Islet precursor cell (in vitro differentiated cells): ENCODE measurements at regions not wholly inside any gene's neighbourhood (a gene's known extent, or its start where the extent isn't known, plus 50 kb on each side); places are given as distances from the start of the nearest gene placed in this dataset.
"Not testable (repeated sequence)": the region's sequence is repeated elsewhere in the genome, so short reads cannot be mapped to it uniquely, and the experiment has no call there.

ENCODE experiments used
- DNase-seq: peaks from one replicate; pipeline ENCODE4 v3.0.0-alpha.2; 2018

- DNase-seq, result no peak
Observed at GRCh38 chr22:47423861-47424820, 661.7 kb downstream of the TBC1D22A start.

DNA sequence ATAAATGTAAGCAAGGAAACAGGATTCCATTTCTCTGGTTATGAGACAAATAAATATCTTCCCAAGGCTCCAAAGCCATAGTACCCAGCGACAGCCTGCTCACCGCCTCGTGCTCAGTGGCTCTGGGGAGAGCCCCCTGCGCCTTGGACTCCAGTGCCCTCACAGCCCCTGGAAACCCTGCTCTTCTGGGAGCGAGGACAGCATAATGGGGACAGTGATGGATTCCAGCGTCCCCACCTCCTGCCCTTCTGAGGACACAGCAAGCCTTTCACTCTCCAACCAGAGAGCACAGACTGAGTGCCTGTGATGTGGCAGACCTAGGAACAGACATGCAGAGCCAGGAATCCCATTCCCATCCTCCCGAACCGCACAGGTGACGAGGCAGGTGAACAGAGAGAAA, 660.8 kb downstream of the TBC1D22A start:
- no peak for DNase-seq

- DNase-seq, result no peak
Observed at GRCh38 chr22:47422736-47423135, 660.3 kb downstream of the TBC1D22A start.

DNA sequence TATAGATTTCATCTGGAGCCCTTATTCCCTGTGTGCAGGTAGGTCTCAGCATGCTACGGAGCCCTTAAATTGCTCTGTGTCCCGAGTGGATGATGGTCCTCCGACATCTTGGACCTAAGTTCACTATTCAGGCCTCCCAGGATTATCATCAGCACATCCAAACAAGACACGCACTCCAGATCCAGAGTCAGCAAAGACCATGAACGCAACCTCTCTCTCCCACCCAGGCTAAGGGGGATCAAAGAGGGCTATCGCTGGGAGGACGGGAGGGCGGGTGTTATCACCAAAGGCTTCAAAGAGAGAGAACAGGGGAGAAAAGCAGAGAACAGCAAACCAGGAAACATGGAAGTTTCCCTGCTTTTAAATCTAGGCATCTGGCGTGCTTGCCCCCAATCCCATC, 659.4 kb downstream of the TBC1D22A start:
- no peak for DNase-seq

DNA sequence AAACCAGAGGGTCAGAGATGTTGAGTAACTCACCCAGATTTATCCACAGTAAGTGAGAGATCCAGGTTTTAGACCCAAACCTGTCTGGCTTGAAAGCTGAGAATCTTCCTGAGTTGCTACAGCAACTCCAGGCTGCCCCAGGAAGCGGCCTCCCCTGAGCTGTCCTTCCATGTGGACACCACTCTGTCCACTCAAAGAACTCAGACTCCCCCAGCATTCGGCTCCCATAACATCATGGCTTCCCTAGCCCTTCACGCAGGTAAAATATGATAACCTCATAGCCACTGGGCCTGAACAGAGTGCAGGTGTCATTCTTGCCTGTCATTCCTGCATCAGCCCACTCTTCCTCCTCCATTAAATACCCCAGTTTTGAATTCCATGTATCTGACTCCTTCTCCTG, 657.8 kb downstream of the TBC1D22A start:
- no peak for DNase-seq

- DNase-seq, result no peak
Observed at GRCh38 chr22:47419239-47419638, 656.8 kb downstream of the TBC1D22A start.

DNA sequence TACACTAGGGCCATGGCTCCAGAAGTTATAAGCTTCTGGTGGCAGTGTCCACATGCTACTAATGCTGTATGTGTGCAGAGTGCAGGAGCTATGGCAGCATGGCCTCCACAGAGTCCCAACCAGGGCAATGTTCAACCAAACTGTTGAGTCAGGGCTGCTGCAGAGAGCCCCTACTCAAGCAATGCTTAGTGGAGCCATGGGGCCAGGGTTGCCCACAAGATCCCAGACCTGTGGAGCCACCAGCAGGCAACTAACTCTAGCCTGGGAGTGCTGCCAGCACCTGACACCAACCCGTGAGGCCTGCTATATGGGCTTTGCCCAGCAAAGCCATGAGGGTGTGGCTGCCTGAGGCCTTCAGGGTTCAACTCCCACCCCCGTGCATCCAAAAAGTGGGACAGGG, 655.2 kb downstream of the TBC1D22A start:
- no peak for DNase-seq

DNA sequence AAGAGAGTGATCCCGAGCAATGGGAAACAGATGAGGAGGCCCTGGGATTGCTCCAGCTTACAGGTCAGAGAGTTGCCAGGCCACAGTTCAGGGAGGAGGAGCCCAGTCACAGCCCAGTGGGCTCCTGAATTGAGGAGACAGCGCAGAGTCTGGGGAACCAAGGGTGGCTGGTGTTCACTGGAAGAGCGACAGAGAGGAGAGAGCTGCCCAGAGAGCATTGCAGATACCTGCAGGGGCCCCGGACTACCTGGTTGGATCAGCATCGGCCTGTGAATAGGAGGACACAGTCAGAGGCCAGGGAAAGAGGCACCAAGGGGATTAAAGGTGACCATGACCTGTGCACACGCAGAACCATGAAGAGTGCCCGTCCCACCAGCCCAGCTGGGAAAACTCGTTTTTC, 648.6 kb downstream of the TBC1D22A start:
- peak; percentile 18 for DNase-seq

DNA sequence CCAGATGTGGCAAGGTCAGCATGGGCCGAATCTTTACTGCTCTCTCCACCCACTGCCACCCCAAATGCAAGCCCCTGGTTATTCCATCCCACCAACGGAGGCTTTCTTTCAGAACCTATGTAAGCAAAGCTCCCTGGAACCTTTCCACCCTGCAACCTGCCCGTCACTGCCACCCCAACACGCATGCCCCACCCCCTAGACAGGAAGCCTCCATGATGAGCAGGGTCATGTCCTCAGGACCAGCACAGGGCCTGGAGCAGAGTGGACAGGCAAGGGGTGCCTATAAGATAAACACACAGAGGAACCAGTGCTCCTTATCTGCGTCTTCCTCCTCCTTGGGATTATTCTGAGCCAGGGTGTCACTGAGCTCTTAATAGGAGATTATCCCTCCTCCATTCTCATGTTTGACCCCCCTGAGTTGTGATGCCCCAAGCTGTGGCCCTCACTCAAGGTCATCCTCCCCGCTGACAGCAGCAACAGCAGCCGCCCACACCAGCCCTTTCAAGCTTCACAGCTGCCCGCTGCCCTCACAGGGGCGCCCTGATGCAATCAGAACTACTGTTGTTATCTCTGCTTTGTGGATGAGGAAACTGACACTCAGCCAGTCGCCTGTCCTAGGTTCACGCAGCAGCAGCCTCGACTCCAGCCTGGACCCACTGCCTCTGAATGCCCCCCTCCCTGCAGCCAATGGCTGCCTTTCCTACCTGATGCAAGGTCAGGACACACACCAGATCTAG, 647.3 kb downstream of the TBC1D22A start:
- DNase-seq, result peak; percentile 35

GRCh38 chr22:47408409-47408808, 646.0 kb downstream of the TBC1D22A start:
- DNase-seq, result peak; percentile 27

DNA sequence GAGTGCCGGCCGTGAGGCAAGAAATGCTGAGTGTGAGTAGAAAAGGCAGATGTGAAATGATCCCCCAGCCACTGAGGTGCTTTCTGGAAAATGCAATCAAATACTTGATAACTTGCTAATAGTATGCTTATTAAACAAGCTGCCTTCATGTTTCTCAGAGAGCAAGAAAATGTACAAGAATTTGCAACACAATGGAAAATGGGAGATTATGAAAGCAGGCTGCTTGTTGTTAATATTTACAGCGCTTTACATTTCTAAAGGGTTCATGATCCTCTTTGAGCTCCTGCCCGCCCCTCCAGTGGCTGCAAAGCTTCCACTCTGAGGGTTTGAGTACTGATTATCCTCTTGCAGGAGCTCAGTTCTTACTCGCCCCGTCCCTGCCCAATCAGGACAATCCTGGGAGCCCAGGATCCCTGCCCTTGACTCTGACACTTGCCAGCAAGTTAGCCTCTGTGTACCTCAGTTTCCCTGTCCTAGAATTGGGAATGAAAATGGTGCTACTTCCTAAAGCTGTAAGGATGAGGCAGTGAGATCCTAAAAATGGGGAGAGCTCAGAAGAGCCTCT, 645.1 kb downstream of the TBC1D22A start:
- peak; percentile 29 for DNase-seq

DNA sequence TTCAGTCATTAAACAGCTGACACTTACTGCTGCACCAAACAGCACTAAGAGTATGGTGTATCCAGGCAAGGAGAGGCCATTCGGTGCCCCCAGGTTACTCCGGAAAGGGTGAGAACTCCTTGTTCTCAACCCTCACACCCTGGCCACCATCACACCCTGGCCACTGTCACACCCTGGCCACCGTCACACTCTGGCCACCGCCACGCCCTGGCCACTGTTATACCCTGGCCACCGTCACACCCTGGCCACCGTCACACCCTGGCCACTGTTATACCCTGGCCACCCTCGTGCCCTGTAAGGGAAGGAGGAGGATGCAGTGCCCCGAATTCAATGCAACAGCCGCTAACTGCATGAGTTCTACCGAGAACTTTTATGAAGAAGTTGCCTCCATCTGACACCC, 644.4 kb downstream of the TBC1D22A start:
- peak; percentile 24 for DNase-seq

GRCh38 chr22:47406180-47406834, 643.9 kb downstream of the TBC1D22A start:
- peak; percentile 22 for DNase-seq

DNA sequence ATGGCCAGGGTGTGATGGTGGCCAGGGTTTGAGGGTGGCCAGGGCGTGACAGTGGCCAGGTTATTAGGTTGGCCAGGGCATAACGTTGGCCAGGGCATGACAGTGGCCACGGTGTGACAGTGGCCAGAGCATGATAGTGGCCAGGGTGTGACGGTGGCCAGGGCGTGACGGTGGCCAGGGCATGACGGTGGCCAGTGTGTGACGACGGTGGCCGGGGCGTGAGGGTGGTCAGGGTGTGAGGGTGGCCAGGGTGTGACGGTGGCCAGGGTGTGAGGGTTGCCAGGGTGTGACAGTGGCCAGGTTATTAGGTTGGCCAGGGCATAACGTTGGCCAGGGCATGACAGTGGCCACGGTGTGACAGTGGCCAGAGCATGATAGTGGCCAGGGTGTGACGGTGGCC, 642.8 kb downstream of the TBC1D22A start:
- peak; percentile 37 for DNase-seq

- DNase-seq, result peak; percentile 6
Observed at GRCh38 chr22:47402876-47403525, 640.6 kb downstream of the TBC1D22A start.

DNA sequence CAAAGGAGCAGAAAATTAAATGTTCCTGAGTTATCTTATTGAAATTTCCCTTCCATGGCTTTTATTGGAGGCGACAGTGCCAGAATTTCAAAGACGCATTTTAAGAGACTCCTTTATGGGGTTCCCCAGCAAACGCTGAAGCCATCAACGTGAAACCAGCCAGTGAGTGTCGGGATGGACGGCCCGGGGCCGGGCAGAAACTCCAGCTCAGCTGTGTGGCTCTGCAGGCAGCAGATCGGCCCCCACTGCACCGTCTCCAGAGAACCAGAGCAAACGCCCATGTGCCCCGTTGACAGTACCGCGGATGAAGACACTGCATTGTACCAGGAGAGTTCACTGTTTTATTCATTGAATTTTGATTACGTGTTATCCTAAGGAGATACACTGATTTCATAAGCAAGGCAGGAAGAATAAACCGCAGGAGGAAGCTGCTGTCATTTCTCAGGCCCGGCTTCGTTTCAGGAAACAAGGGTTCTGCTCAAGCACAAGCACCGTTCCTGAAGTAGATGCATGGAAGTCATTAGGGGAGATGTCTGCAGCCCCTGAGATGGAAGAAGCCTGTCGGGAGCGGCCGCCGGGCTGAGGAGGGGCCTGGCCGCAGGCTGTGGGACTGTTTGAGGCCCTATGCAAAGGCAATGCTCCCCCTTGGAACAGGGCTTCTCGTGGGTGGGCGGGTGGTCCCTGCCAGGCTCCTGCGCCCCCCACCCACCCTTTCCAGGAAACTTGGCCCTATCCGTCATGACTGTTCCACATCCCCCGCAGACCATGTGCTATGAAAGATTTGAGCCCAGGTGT, 639.7 kb downstream of the TBC1D22A start:
- DNase-seq, result no peak

DNA sequence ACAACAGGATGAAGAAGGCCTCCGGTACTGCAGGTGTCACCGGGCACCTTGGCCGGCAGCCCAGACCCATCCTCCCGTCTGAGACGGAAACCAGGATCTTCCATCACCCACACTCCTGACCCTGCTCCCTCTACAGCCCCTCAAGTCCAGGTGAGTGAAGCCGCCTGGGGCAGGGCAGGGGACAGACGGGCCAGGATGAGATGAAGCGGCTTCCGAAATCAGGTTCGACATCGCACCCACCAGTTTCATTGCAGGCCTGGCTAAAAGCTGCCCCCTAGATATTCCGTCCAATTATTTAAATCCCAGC, 639.1 kb downstream of the TBC1D22A start:
- no peak for DNase-seq

GRCh38 chr22:47400701-47401591, 638.5 kb downstream of the TBC1D22A start:
- no peak for DNase-seq

DNA sequence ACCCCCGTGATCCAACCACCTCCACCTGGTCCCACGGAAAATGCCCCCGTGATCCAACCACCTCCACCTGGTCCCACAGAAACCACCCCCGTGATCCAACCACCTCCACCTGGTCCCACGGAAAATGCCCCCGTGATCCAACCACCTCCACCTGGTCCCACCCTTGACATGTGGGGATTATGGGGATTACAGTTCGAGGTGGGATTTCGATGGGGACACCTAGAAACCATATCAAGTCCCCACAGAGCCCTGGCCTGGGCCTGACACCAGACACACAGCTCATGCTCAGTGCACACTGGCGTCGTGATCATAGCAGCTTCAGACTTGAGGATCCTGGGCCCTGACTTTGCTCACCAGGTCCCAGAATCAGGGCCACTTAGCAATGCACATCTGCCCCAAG, 637.7 kb downstream of the TBC1D22A start:
- DNase-seq, result not testable (repeated sequence)

DNA sequence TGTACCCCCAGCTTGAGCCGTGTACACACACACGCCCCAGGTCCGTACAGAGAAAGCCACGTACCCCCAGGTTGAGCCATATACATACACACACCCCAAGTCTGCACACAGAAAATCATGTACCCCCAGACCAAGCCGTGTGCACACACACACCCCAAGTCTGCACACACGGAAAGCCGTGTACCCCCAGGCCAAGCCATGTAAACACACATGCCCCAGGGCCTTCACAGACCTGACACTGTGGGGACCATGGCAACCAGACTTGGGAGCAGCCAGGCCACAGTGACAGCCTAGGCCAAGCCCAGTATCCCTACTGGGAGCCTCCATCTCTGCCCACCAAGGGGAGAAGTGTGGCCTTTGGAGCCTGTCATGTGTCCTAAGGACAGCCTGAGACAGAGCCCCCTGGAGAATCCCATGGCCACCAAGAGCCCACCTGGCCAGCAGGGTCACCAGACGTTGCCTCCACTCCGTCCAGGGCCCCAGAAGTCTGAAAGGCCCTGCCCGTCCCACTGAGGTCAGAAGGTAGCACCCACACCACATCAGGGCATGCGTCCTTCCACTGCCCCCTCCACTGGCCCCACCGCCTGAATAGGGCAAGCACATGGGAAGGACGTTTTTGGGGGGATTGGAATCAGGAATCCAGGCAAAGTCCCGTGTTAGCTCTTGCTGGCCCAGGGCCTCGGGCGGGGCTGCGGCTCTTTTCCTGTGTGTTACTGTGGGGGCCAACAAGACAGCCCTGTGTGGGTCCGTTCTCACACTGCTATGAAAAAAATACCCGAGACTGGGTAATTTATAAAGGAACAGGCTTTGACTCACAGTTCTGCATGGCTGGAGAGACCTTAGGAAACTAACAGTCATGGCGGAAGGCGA, 636.7 kb downstream of the TBC1D22A start:
- no peak for DNase-seq
